GM12878 (cell line): ENCODE measurements at regions not wholly inside any gene's neighbourhood (a gene's known extent, or its start where the extent isn't known, plus 50 kb on each side); places are given as distances from the start of the nearest gene placed in this dataset.

ENCODE experiments used
- ATAC-seq: fragments of 200-7000 bp; cut with Tn5 transposase; 3 replicates; pipeline ENCODE4 v1.9.1; 2020; ENCODE audit warnings: mild to moderate bottlenecking, moderate library complexity
- BruUV-seq: library from RNA; stranded (reverse); fragments of 400-500 nt; replicated peaks from 2 replicates; lab custom pipeline; 2021; lab: Mats Ljungman, UMichigan
- CTCF ChIA-PET: fragments of 300-600 bp; sonication (Branson Sonifier 250); formaldehyde crosslinking; extraction: SDS; loops from one replicate; lab custom pipeline; 2021; ENCODE audit warnings: inconsistent platforms; lab: Yijun Ruan, JAX
- POLR2A ChIA-PET: fragments of 350-600 bp; formaldehyde crosslinking; extraction: SDS; loops from one replicate; lab custom pipeline; 2021; ENCODE audit warnings: inconsistent platforms; lab: Charles Lee
- RAD21 ChIA-PET: fragments of 300-600 bp; sonication (Branson Sonifier 250); formaldehyde crosslinking; loops from one replicate; lab custom pipeline; 2023; ENCODE audit warnings: antibody characterized with exemption; ENCODE audit not compliant: unreplicated experiment; lab: Charles Lee
- SMC1A ChIA-PET: fragments of 300-600 bp; sonication (Branson Sonifier 250); formaldehyde crosslinking; loops from one replicate; lab custom pipeline; 2023; ENCODE audit not compliant: unreplicated experiment, uncharacterized antibody; lab: Charles Lee
- DNase-seq: peaks from one replicate; pipeline ENCODE4 v3.0.0-alpha.2; 2011; ENCODE audit warnings: low read depth, low spot score
- FAIRE-seq: peaks from 3 replicates; lab custom pipeline; 2011; peaks lifted over from hg19 to GRCh38; lab: Jason Lieb, UNC
- H2AFZ ChIP-seq: 2 replicates; pipeline ENCODE4 v1.6.0; 2011; ENCODE audit warnings: low read depth, low read length, control low read depth; ENCODE audit not compliant: control insufficient read depth
- H3K27ac ChIP-seq: 2 replicates; pipeline ENCODE4 v1.5.1; 2011; ENCODE audit warnings: control low read depth; ENCODE audit not compliant: control insufficient read depth, insufficient read depth
- H3K27me3 ChIP-seq, 2 experiments: replicated peaks in 1 of 2; 2 replicates each; pipeline versions ENCODE4 v1.6.0 to v1.6.1; 2011; ENCODE audit warnings: low read length in 1 of 2; ENCODE audit not compliant: control insufficient read depth in 2 of 2, insufficient read depth in 2 of 2
- H3K36me3 ChIP-seq, 2 experiments: 2 replicates each; pipeline ENCODE4 v1.5.1; 2011; ENCODE audit warnings: low read length in 1 of 2; ENCODE audit not compliant: control insufficient read depth in 2 of 2, insufficient read depth in 2 of 2
- H3K4me1 ChIP-seq: 2 replicates; pipeline ENCODE4 v1.6.1; 2011; ENCODE audit warnings: mild to moderate bottlenecking, low read length, moderate library complexity, mixed read lengths; ENCODE audit not compliant: control insufficient read depth, insufficient read depth
- H3K4me2 ChIP-seq: 2 replicates; pipeline ENCODE4 v1.6.0; 2011; ENCODE audit warnings: control low read depth; ENCODE audit not compliant: control insufficient read depth, insufficient read depth
- H3K4me3 ChIP-seq: fragments of 200-600 bp; sonication (generic); 2 replicates; pipeline ENCODE4 v1.5.1; 2016
- H3K79me2 ChIP-seq: 2 replicates; pipeline ENCODE4 v1.6.0; 2011; ENCODE audit warnings: low read length; ENCODE audit not compliant: control insufficient read depth, insufficient read depth
- H3K9ac ChIP-seq: 2 replicates; pipeline ENCODE4 v1.8.0; 2011; ENCODE audit warnings: low read length, control low read depth, mixed read lengths; ENCODE audit not compliant: control insufficient read depth, insufficient read depth
- H3K9me3 ChIP-seq: replicated peaks from 3 replicates; pipeline ENCODE4 v1.5.1; 2011; ENCODE audit warnings: mild to moderate bottlenecking, low read length; ENCODE audit not compliant: control insufficient read depth, insufficient read depth
- H4K20me1 ChIP-seq: 2 replicates; pipeline ENCODE4 v1.6.0; 2011; ENCODE audit not compliant: control insufficient read depth, insufficient read depth
- ASH2L ChIP-seq: fragments of 300-600, 200-600 bp; sonication (generic); IDR thresholded peaks from 2 replicates; pipeline ENCODE4 v1.6.1; 2017; ENCODE audit warnings: low read depth, mild to moderate bottlenecking, borderline replicate concordance
- CBX3 ChIP-seq: fragments of 200-600 bp; sonication (generic); IDR thresholded peaks from 2 replicates; pipeline ENCODE4 v1.6.1; 2016; ENCODE audit warnings: low read depth, borderline replicate concordance
- CHD4 ChIP-seq: fragments of 200-600 bp; sonication (generic); IDR thresholded peaks from 2 replicates; pipeline ENCODE4 v1.6.1; 2016; ENCODE audit warnings: mild to moderate bottlenecking
- CUX1 ChIP-seq: IDR thresholded peaks from 2 replicates; pipeline ENCODE4 v1.6.1; 2012; ENCODE audit warnings: improper control_type of control experiment, low read depth, low read length; ENCODE audit not compliant: insufficient replicate concordance
- E2F8 ChIP-seq: fragments of 450-650 bp; IDR thresholded peaks from 2 replicates; pipeline ENCODE4 v1.6.1; 2018; ENCODE audit warnings: mild to moderate bottlenecking, low read depth, moderate library complexity; ENCODE audit not compliant: partially characterized antibody
- EGR1 ChIP-seq, 2 experiments: IDR thresholded peaks; 1 replicate in 1 of 2; 2 replicates in 1 of 2; pipeline ENCODE4 v1.6.1; 2011 to 2012; ENCODE audit warnings: low read depth in 2 of 2, low read length in 2 of 2, borderline replicate concordance in 1 of 2, mild to moderate bottlenecking in 1 of 2, moderate library complexity in 1 of 2
- FOXK2 ChIP-seq: fragments of 450-650 bp; IDR thresholded peaks from 2 replicates; pipeline ENCODE4 v1.6.1; 2017; ENCODE audit warnings: mild to moderate bottlenecking, moderate library complexity
- GATAD2B ChIP-seq: fragments of 450-650 bp; conservative IDR thresholded peaks from 2 replicates; pipeline ENCODE4 v1.6.1; 2017; ENCODE audit warnings: low read depth, mild to moderate bottlenecking, moderate library complexity
- IRF5 ChIP-seq: fragments of 450-650 bp; IDR thresholded peaks from 2 replicates; pipeline ENCODE4 v1.6.1; 2017; ENCODE audit warnings: borderline replicate concordance
- NR2C2 ChIP-seq: IDR thresholded peaks from 2 replicates; pipeline ENCODE4 v1.6.1; 2011; ENCODE audit warnings: borderline replicate concordance, low read depth; ENCODE audit not compliant: control insufficient read depth, insufficient read length
- PAX8 ChIP-seq: fragments of 450-650 bp; IDR thresholded peaks from 2 replicates; pipeline ENCODE4 v1.6.1; 2017; ENCODE audit warnings: mild to moderate bottlenecking, moderate library complexity
- SUPT20H ChIP-seq: IDR thresholded peaks from 2 replicates; pipeline ENCODE4 v1.6.1; 2011; ENCODE audit warnings: low read depth, mild to moderate bottlenecking, low read length, moderate library complexity, borderline replicate concordance; ENCODE audit not compliant: control insufficient read depth
- SUZ12 ChIP-seq: fragments of 200-600 bp; sonication (generic); IDR thresholded peaks from one replicate; pipeline ENCODE4 v1.6.1; 2018; ENCODE audit warnings: antibody characterized with exemption, mild to moderate bottlenecking; ENCODE audit not compliant: unreplicated experiment
- WGBS: methylation state at CpG from one replicate; pipeline ENCODE4 v1.1.6; 2016; ENCODE audit warnings: low lambda C conversion rate; ENCODE audit not compliant: insufficient replicate concordance, insufficient coverage; ENCODE audit errors: missing lambda C conversion rate; 5-methylcytosine and 5-hydroxymethylcytosine counted together
- in situ Hi-C: fragments of 300-500 bp; cut with MboI; formaldehyde crosslinking; loops from 9 replicates; pipeline ENCODE4 v1.14.3; 2018; ENCODE audit warnings: mixed read lengths
- intact Hi-C: fragments of 100-400 bp; cut with micrococcal nuclease; formaldehyde crosslinking; loops from one replicate; pipeline ENCODE4 v1.14.2; 2022; ENCODE audit not compliant: unreplicated experiment

GRCh38 chr17:77662833-77663232 is 295.7 kb upstream of the TNRC6C start (continued):
- TF ChIP-seq CUX1 (no peak), CBX3 (no peak)

GRCh38 chr17:77664097-77664729 is 294.3 kb upstream of the TNRC6C start:
- Histone ChIP-seq H3K9ac (no peak overlapping the region), H3K36me3 (no peaks in the 10 kb centered on the region), H3K4me3 (no peak overlapping the region), H3K9me3 (peaks cover 6% of the 10 kb centered on the region; the same call in 2 of the 3 replicates), H3K79me2 (no peaks in the 10 kb centered on the region), H3K27ac (no peak overlapping the region), H3K27me3 (no peaks in the 10 kb centered on the region), H3K4me2 (no peak overlapping the region), H3K4me1 (no peaks in the 10 kb centered on the region), H4K20me1 (no peaks in the 10 kb centered on the region), H2AFZ (no peak overlapping the region)
- SMC1A ChIA-PET, result no interaction called here
- BruUV-seq, result no TSS peak
- in situ Hi-C loops (no loop called here), intact Hi-C loops (no loop called here)
- no peak for ATAC-seq
- CTCF ChIA-PET, result interaction anchor here (0.5 kb wide), 1 partner anchor 621 kb away, joined by 3 read pairs; no protein-coding TSS in a partner anchor
- RAD21 ChIA-PET, result no interaction called here
- POLR2A ChIA-PET, result no interaction called here
- no peak for FAIRE-seq
- DNase-seq, result no peak
- 28% methylated on average over 13 of the region's 13 CpGs for WGBS
- TF ChIP-seq IRF5 (no peak), CHD4 (no peak), FOXK2 (no peak), NR2C2 (no peak), E2F8 (no peak), ASH2L (no peak), GATAD2B (no peak), PAX8 (no peak), SUZ12 (no peak), EGR1 (IDR thresholded peaks at IDR 0.05; ENCODE audit: borderline replicate concordance in 1 of 2, low read depth in 2 of 2, low read length in 2 of 2) (no peak), SUPT20H (no peak)
